Liver (tissue), 8 donors: ENCODE measurements at regions not wholly inside any gene's neighbourhood (a gene's known extent, or its start where the extent isn't known, plus 50 kb on each side); places are given as distances from the start of the nearest gene placed in this dataset.

Experiments used
- DNase-seq: peaks from one replicate; pipeline ENCODE4 v3.0.0-alpha.2; 2017; ENCODE audit warnings: low spot score
- H3K27ac ChIP-seq, 2 donors: one replicate each; pipeline ENCODE4 v1.7.0; 2013; ENCODE audit warnings: inconsistent platforms in 2 of 2, low read length in 2 of 2, control low read depth in 1 of 2, low read depth in 1 of 2, mild to moderate bottlenecking in 1 of 2
- H3K27me3 ChIP-seq, 4 donors: one replicate each; pipeline versions ENCODE4 v1.6.1 to v1.7.0; 2013; ENCODE audit warnings: low read length in 3 of 4, inconsistent platforms in 1 of 4, mild to moderate bottlenecking in 1 of 4, moderate library complexity in 1 of 4; ENCODE audit not compliant: control insufficient read depth in 4 of 4, insufficient read depth in 4 of 4
- H3K36me3 ChIP-seq, 4 donors: one replicate each; pipeline versions ENCODE4 v1.6.1 to v1.7.0; 2013; ENCODE audit warnings: low read length in 3 of 4, mild to moderate bottlenecking in 3 of 4, low read depth in 1 of 4, moderate library complexity in 1 of 4; ENCODE audit not compliant: control insufficient read depth in 4 of 4, insufficient read depth in 3 of 4
- H3K4me1 ChIP-seq, 4 donors: one replicate each; pipeline versions ENCODE4 v1.6.1 to v1.7.0; 2013; ENCODE audit warnings: low read length in 3 of 4, mild to moderate bottlenecking in 3 of 4, moderate library complexity in 1 of 4; ENCODE audit not compliant: control insufficient read depth in 4 of 4, insufficient read depth in 4 of 4
- H3K4me3 ChIP-seq, 3 donors: one replicate each; pipeline versions ENCODE4 v1.6.1 to v1.7.0; 2013; ENCODE audit warnings: low read length in 3 of 3, control low read depth in 1 of 3, low read depth in 1 of 3, mild to moderate bottlenecking in 1 of 3
- H3K9ac ChIP-seq, 2 donors: one replicate each; pipeline ENCODE4 v1.7.0; 2013; ENCODE audit warnings: low read length in 2 of 2, mild to moderate bottlenecking in 2 of 2, moderate library complexity in 2 of 2, control low read depth in 1 of 2, low read depth in 1 of 2
- H3K9me3 ChIP-seq, 4 donors: one replicate each; pipeline versions ENCODE4 v1.6.1 to v1.7.0; 2013; ENCODE audit warnings: low read length in 3 of 4; ENCODE audit not compliant: control insufficient read depth in 4 of 4
- ATF3 ChIP-seq: IDR thresholded peaks from 2 replicates; pipeline ENCODE4 v1.6.1; 2016; ENCODE audit warnings: antibody characterized with exemption
- CTCF ChIP-seq: fragments of 150-350 bp; IDR thresholded peaks from 2 replicates; pipeline ENCODE4 v1.5.1; 2017; ENCODE audit warnings: improper control_type of control experiment, low read depth, low read length; ENCODE audit not compliant: missing input control
- EGR1 ChIP-seq, 2 donors: IDR thresholded peaks; 2 replicates each; pipeline ENCODE4 v1.6.1; 2016 to 2018; ENCODE audit warnings: antibody characterized with exemption in 2 of 2, low read depth in 2 of 2
- FOXA2 ChIP-seq: IDR thresholded peaks from 2 replicates; pipeline ENCODE4 v1.6.1; 2016; ENCODE audit warnings: antibody characterized with exemption
- GABPA ChIP-seq, 2 donors: IDR thresholded peaks in 1 of 2; conservative IDR thresholded peaks in 1 of 2; 2 replicates each; pipeline ENCODE4 v1.6.1; 2016; ENCODE audit warnings: antibody characterized with exemption in 2 of 2, mild to moderate bottlenecking in 1 of 2, moderate library complexity in 1 of 2
- HNF4A ChIP-seq, 2 donors: conservative IDR thresholded peaks; 2 replicates each; pipeline ENCODE4 v1.6.1; 2016; ENCODE audit warnings: antibody characterized with exemption in 2 of 2, mild to moderate bottlenecking in 2 of 2
- HNF4G ChIP-seq: IDR thresholded peaks from 2 replicates; pipeline ENCODE4 v1.6.1; 2016; ENCODE audit warnings: antibody characterized with exemption
- JUND ChIP-seq, 2 donors: IDR thresholded peaks; 2 replicates each; pipeline ENCODE4 v1.6.1; 2016; ENCODE audit warnings: antibody characterized with exemption in 2 of 2
- MAX ChIP-seq: IDR thresholded peaks from 2 replicates; pipeline ENCODE4 v1.6.1; 2016; ENCODE audit warnings: antibody characterized with exemption
- NR2F2 ChIP-seq: IDR thresholded peaks from 2 replicates; pipeline ENCODE4 v1.6.1; 2016; ENCODE audit warnings: antibody characterized with exemption
- REST ChIP-seq: IDR thresholded peaks from 2 replicates; pipeline ENCODE4 v1.6.1; 2016; ENCODE audit warnings: antibody characterized with exemption, mild to moderate bottlenecking
- RXRA ChIP-seq, 2 donors: IDR thresholded peaks; 2 replicates each; pipeline ENCODE4 v1.6.1; 2017 to 2018; ENCODE audit warnings: antibody characterized with exemption in 2 of 2, mild to moderate bottlenecking in 1 of 2
- SP1 ChIP-seq: IDR thresholded peaks from 2 replicates; pipeline ENCODE4 v1.6.1; 2018; ENCODE audit warnings: antibody characterized with exemption, mild to moderate bottlenecking
- TAF1 ChIP-seq: conservative IDR thresholded peaks from 2 replicates; pipeline ENCODE4 v1.6.1; 2016; ENCODE audit warnings: antibody characterized with exemption, mild to moderate bottlenecking
- YY1 ChIP-seq: IDR thresholded peaks from 2 replicates; pipeline ENCODE4 v1.6.1; 2016; ENCODE audit warnings: antibody characterized with exemption, mild to moderate bottlenecking
- ZBTB33 ChIP-seq: IDR thresholded peaks from 2 replicates; pipeline ENCODE4 v1.6.1; 2016; ENCODE audit warnings: antibody characterized with exemption
- WGBS: extraction: QIAGEN DNeasy Blood & Tissue Kit; methylation state at CpG from one replicate; pipeline ENCODE4 v1.1.7; 2013; 5-methylcytosine and 5-hydroxymethylcytosine counted together
- donor health status: healthy.
- donor health status: healthy.
- donor health status: healthy.
- donor health status: healthy.
- donor health status: healthy.

- H3K36me3 ChIP-seq, result no peaks in the 10 kb centered on the region
- no peak overlapping the region for H3K9ac ChIP-seq
- DNase-seq, result no peak
- H3K27me3 ChIP-seq, result no peaks in the 10 kb centered on the region
- no peaks in the 10 kb centered on the region for H3K9me3 ChIP-seq
- H3K4me3 ChIP-seq, result no peak overlapping the region
- TF ChIP-seq FOXA2 (no peak), GABPA (IDR thresholded peaks at IDR 0.05 in 1 of 2, conservative IDR thresholded peaks at IDR 0.05 in 1 of 2) (no peak), REST (no peak), ATF3 (no peak), EGR1 (IDR thresholded peaks at IDR 0.05; ENCODE audit: low read depth in 2 of 2) (no peak), ZBTB33 (no peak), MAX (no peak), RXRA (IDR thresholded peaks at IDR 0.05) (no peak), NR2F2 (no peak), JUND (IDR thresholded peaks at IDR 0.05) (no peak), TAF1 (no peak), HNF4A (conservative IDR thresholded peaks at IDR 0.05) (no peak)
- no peaks in the 10 kb centered on the region for H3K4me1 ChIP-seq
- H3K27ac ChIP-seq, result no peak overlapping the region
Measured at GRCh38 chr9:81408951-81409350, 280.4 kb downstream of the TLE1 start.

GRCh38 chr9:81404931-81405598, 284.3 kb downstream of the TLE1 start:
- 79% methylated on average over 2 of the region's 2 CpGs for WGBS
- Histone ChIP-seq H3K4me1 (no peaks in the 10 kb centered on the region), H3K4me3 (no peak overlapping the region), H3K9me3 (no peaks in the 10 kb centered on the region), H3K36me3 (no peaks in the 10 kb centered on the region), H3K9ac (no peak overlapping the region), H3K27ac (no peak overlapping the region), H3K27me3 (no peaks in the 10 kb centered on the region)
- no peak for DNase-seq
- TF ChIP-seq SP1 (no peak), YY1 (no peak), ZBTB33 (no peak), HNF4G (no peak), CTCF (no peak), NR2F2 (no peak), GABPA (IDR thresholded peaks at IDR 0.05 in 1 of 2, conservative IDR thresholded peaks at IDR 0.05 in 1 of 2) (no peak), REST (no peak), EGR1 (IDR thresholded peaks at IDR 0.05; ENCODE audit: low read depth in 2 of 2) (no peak), HNF4A (conservative IDR thresholded peaks at IDR 0.05) (no peak), ATF3 (no peak), MAX (no peak), TAF1 (no peak)
